ENCODE measurements at regions not wholly inside any gene's neighbourhood (a gene's known extent, or its start where the extent isn't known, plus 50 kb on each side); places are given as distances from the start of the nearest gene placed in this dataset.
A peak's percentile ranks its signal among the peaks of the same experiment; 100 is the strongest.

DNA sequence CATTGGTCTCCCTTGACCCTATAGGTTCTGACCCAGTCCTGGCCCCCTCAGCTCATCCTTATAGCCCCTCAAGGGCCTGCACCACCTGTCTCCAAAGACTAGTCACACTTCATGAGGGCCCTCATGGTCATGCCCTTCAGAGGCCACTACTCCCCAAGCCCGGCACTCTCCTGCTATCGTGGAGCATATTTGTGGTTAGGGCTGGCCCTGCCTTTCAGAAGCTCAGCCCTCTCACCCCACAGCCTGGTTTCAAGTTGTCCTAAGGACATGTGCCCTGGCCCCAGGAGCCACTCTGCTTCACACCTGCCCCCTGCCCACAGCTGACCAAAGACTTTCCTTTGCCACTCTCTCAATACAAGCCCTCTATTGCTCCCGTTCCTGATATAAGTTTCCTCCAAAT lies 60.3 kb upstream of the LBX1 start:
- no peak for TF ChIP-seq EZH2phosphoT487 (IDR thresholded peaks at IDR 0.05)
- no peak for TF ChIP-seq EZH2 (IDR thresholded peaks at IDR 0.05)
- TF ChIP-seq, protein P1, sequence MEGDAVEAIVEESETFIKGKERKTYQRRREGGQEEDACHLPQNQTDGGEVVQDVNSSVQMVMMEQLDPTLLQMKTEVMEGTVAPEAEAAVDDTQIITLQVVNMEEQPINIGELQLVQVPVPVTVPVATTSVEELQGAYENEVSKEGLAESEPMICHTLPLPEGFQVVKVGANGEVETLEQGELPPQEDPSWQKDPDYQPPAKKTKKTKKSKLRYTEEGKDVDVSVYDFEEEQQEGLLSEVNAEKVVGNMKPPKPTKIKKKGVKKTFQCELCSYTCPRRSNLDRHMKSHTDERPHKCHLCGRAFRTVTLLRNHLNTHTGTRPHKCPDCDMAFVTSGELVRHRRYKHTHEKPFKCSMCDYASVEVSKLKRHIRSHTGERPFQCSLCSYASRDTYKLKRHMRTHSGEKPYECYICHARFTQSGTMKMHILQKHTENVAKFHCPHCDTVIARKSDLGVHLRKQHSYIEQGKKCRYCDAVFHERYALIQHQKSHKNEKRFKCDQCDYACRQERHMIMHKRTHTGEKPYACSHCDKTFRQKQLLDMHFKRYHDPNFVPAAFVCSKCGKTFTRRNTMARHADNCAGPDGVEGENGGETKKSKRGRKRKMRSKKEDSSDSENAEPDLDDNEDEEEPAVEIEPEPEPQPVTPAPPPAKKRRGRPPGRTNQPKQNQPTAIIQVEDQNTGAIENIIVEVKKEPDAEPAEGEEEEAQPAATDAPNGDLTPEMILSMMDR (IDR thresholded peaks at IDR 0.05) = no peak
- H3K4me3 Mint-ChIP-seq = peak overlapping the region; percentile 42
- Histone ChIP-seq H3K36me3 (no peaks in the 10 kb centered on the region), H3F3A (ENCODE audit: low read depth) (peaks cover 34% of the 10 kb centered on the region), H3K9ac (no peak overlapping the region), H3K4me3 (no peak overlapping the region), H3K4me1 (peaks cover 57% of the 10 kb centered on the region), H3K79me2 (ENCODE audit: low read depth) (no peaks in the 10 kb centered on the region), H4K20me1 (ENCODE audit: low read depth) (peaks cover 48% of the 10 kb centered on the region), H3K27me3 (peaks cover 100% of the 10 kb centered on the region), H2AFZ (replicated peaks) (no peak overlapping the region), H3K4me2 (no peak overlapping the region), H3K9me3 (ENCODE audit: low read depth) (no peaks in the 10 kb centered on the region), H3K27ac (no peak overlapping the region)
- peaks cover 67% of the 10 kb centered on the region for H3K27me3 Mint-ChIP-seq (ENCODE audit: insufficient read depth, low read depth)
- H3K36me3 Mint-ChIP-seq = no peaks in the 10 kb centered on the region
- no peak for DNase-seq (ENCODE audit: low spot score)
- no peaks in the 10 kb centered on the region for H3K9me3 Mint-ChIP-seq
- H3K27ac Mint-ChIP-seq = no peak overlapping the region
- peaks cover 55% of the 10 kb centered on the region for H3K4me1 Mint-ChIP-seq

DNA sequence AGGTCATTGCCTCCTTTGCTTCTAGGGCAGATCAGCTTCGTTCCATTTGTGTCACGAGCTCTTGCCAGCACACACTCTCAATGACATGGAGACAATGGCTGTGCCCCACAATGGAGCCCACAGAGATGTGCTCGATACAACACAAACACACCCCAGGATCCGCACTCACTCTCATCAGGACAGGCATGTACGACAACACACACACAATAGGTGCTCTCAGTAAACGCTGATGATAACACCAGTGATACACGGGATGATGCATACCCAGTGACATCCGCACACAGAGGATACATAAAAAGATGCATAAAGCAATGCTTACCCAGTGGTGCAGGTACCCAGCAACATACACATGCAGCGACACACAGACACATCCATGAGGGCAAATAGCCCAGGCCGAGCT lies 61.2 kb upstream of the LBX1 start:
- TF ChIP-seq EZH2 (IDR thresholded peaks at IDR 0.05) (no peak), EZH2phosphoT487 (IDR thresholded peaks at IDR 0.05) (no peak)
- TF ChIP-seq, protein P1 (IDR thresholded peaks at IDR 0.05) = no peak
- Histone ChIP-seq H3K4me3 (no peak overlapping the region), H4K20me1 (ENCODE audit: low read depth) (peaks cover 39% of the 10 kb centered on the region), H3K79me2 (ENCODE audit: low read depth) (no peaks in the 10 kb centered on the region), H3K4me2 (peak overlapping the region; percentile 15), H3F3A (ENCODE audit: low read depth) (peaks cover 34% of the 10 kb centered on the region), H3K36me3 (no peaks in the 10 kb centered on the region), H3K9me3 (ENCODE audit: low read depth) (no peaks in the 10 kb centered on the region), H3K4me1 (peaks cover 48% of the 10 kb centered on the region), H3K9ac (no peak overlapping the region), H3K27me3 (peaks cover 100% of the 10 kb centered on the region), H2AFZ (replicated peaks) (no peak overlapping the region), H3K27ac (no peak overlapping the region)
- H3K27me3 Mint-ChIP-seq (ENCODE audit: insufficient read depth, low read depth) = peaks cover 60% of the 10 kb centered on the region
- H3K4me3 Mint-ChIP-seq = peak overlapping the region; percentile 91
- DNase-seq (ENCODE audit: low spot score) = no peak
- H3K36me3 Mint-ChIP-seq = no peaks in the 10 kb centered on the region
- no peaks in the 10 kb centered on the region for H3K9me3 Mint-ChIP-seq
- peaks cover 46% of the 10 kb centered on the region for H3K4me1 Mint-ChIP-seq
- H3K27ac Mint-ChIP-seq = no peak overlapping the region

DNA sequence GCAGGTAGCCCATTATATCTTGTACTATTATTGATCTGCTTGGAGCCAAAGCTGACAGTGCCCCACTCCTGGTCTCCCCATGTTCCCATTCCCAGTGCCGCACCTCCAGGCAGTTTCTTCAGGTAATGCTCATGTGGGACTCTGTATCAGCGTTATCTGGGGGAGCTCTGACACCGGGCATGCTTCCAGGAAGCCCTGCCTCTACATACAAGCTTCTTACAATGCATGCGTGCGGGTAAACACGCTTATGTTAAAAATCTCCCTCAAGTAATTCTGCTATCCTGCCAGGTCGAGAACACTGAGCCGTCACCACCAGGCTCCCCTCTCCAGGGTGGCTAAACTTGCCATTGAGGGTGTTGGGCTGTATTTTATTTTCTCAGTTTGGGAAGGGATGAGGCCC lies 61.6 kb upstream of the LBX1 start:
- peaks cover 43% of the 10 kb centered on the region for H3K4me1 ChIP-seq
- H3K79me2 ChIP-seq (ENCODE audit: low read depth) = no peaks in the 10 kb centered on the region
- H2AFZ ChIP-seq (replicated peaks) = no peak overlapping the region
- TF ChIP-seq, protein P1 (IDR thresholded peaks at IDR 0.05) = no peak
- TF ChIP-seq EZH2 (IDR thresholded peaks at IDR 0.05) = no peak
- no peak for TF ChIP-seq EZH2phosphoT487 (IDR thresholded peaks at IDR 0.05)
- peak overlapping the region; percentile 63 for H3K4me3 ChIP-seq
- H3K27me3 Mint-ChIP-seq (ENCODE audit: insufficient read depth, low read depth) = peaks cover 62% of the 10 kb centered on the region
- H3K36me3 Mint-ChIP-seq = no peaks in the 10 kb centered on the region
- H3K9me3 Mint-ChIP-seq = no peaks in the 10 kb centered on the region
- peaks cover 41% of the 10 kb centered on the region for H3K4me1 Mint-ChIP-seq
- no peaks in the 10 kb centered on the region for H3K36me3 ChIP-seq
- H3K27ac Mint-ChIP-seq = no peak overlapping the region
- no peaks in the 10 kb centered on the region for H3K9me3 ChIP-seq (ENCODE audit: low read depth)
- no peak for DNase-seq (ENCODE audit: low spot score)
- peaks cover 34% of the 10 kb centered on the region for H3F3A ChIP-seq (ENCODE audit: low read depth)
- peaks cover 100% of the 10 kb centered on the region for H3K27me3 ChIP-seq
- no peak overlapping the region for H3K9ac ChIP-seq
- H4K20me1 ChIP-seq (ENCODE audit: low read depth) = peaks cover 38% of the 10 kb centered on the region
- H3K27ac ChIP-seq = no peak overlapping the region
- peak overlapping the region; percentile 86 for H3K4me2 ChIP-seq
- H3K4me3 Mint-ChIP-seq = peak overlapping the region; percentile 91

Measured in neural progenitor cell (in vitro differentiated cells).